Heart left ventricle (tissue), 13 donors: ENCODE measurements at regions not wholly inside any gene's neighbourhood (a gene's known extent, or its start where the extent isn't known, plus 50 kb on each side); places are given as distances from the start of the nearest gene placed in this dataset.

Source experiments
- POLR2A ChIP-seq, 2 donors: fragments of 450-650 bp; IDR thresholded peaks; one replicate each; pipeline ENCODE4 v1.6.1; 2017; ENCODE audit warnings: antibody characterized with exemption in 2 of 2, mild to moderate bottlenecking in 2 of 2, moderate library complexity in 2 of 2
- TF ChIP-seq, protein P1 (sequence below), 12 donors: fragments of 200-600 bp; sonication (generic) in 4 of 12; IDR thresholded peaks; one replicate each; pipeline versions ENCODE4 v1.5.0 to v1.8.0; 2018 to 2022; ENCODE audit warnings: antibody characterized with exemption in 12 of 12, mild to moderate bottlenecking in 5 of 12
- donor health status: ischemic (EF 13 %, LVEDD 7.1; RV severe dilation, severe dysfunction).
- donor health status: DM: no; HTN: yes; CAD: no.
- donor health status: DM: no; HTN: no; CAD: no.
- donor health status: ischemic (EF 25% LVEDD 6.9; RV normal size, moderate dysfunction).
- donor health status: ischemic (EF 25% LVEDD 5.7; RV mildly dilated, moderate dysfunction).
- donor health status: ischemic (EF 35%, LVEDD 5.7; RV mildly dilated, moderate dysfunction).
- donor health status: nonischemic (EF 11% LVEDD 7.7; RV severe dilation, severe dysfunction).
- donor health status: DM: yes; HTN: yes; CAD: no.
- donor health status: PGD.
- donor health status: ischemic (EF 29% LVEDD 5.4; RV normal size, mild dysfunction).
- donor health status: nonischemic (EF 23%, LVEDD 6.1; RV moderate dilation, normal function).

DNA sequence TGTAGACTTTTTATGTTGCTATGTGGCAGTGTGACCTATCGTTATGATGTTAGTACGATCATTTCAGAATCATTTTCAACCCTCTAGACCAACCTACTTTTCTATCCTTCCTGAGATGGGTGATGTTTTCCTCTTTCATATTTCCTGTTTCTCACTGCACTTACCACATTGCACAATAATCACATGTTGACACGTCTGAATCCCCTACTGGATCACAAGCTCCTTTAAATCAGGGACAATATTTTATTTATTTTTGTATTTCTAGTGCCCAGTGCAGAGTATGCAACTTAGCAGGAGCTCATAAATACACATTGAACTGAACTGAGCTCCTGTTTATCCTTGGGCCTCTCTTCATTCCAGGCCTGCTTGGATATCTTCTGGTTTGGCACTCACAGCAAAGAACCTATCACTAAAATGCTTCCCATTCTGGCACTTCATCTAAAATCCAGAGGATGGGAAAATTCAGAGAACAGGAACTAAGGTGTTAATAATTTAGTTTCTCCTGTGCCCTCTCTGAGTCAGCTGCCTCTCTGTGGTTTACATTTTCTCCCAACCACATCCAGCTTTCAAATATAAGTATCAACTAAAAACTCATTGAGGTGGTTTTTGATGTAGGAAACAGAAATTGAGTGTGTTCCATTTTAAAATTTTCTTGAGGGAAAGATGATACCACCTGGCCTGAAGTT lies 69.4 kb upstream of the DYRK2 start:
- TF ChIP-seq, protein P1, sequence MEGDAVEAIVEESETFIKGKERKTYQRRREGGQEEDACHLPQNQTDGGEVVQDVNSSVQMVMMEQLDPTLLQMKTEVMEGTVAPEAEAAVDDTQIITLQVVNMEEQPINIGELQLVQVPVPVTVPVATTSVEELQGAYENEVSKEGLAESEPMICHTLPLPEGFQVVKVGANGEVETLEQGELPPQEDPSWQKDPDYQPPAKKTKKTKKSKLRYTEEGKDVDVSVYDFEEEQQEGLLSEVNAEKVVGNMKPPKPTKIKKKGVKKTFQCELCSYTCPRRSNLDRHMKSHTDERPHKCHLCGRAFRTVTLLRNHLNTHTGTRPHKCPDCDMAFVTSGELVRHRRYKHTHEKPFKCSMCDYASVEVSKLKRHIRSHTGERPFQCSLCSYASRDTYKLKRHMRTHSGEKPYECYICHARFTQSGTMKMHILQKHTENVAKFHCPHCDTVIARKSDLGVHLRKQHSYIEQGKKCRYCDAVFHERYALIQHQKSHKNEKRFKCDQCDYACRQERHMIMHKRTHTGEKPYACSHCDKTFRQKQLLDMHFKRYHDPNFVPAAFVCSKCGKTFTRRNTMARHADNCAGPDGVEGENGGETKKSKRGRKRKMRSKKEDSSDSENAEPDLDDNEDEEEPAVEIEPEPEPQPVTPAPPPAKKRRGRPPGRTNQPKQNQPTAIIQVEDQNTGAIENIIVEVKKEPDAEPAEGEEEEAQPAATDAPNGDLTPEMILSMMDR (IDR thresholded peaks at IDR 0.05) = no peak
- TF ChIP-seq POLR2A (IDR thresholded peaks at IDR 0.05) = no peak
